Inflammatory macrophage (primary cell): ENCODE measurements at regions not wholly inside any gene's neighbourhood (a gene's known extent, or its start where the extent isn't known, plus 50 kb on each side); places are given as distances from the start of the nearest gene placed in this dataset.
A peak's percentile ranks its signal among the peaks of the same experiment; 100 is the strongest.

Experiments used
- DNase-seq, 2 donors: peaks; one replicate each; pipeline ENCODE4 v3.0.0-alpha.2; 2020 to 2022

GRCh38 chr21:16239659-16240265 lies 510.0 kb downstream of the USP25 start:
- no peak for DNase-seq

GRCh38 chr21:16241016-16241415 lies 511.2 kb downstream of the USP25 start:
- no peak for DNase-seq

DNA sequence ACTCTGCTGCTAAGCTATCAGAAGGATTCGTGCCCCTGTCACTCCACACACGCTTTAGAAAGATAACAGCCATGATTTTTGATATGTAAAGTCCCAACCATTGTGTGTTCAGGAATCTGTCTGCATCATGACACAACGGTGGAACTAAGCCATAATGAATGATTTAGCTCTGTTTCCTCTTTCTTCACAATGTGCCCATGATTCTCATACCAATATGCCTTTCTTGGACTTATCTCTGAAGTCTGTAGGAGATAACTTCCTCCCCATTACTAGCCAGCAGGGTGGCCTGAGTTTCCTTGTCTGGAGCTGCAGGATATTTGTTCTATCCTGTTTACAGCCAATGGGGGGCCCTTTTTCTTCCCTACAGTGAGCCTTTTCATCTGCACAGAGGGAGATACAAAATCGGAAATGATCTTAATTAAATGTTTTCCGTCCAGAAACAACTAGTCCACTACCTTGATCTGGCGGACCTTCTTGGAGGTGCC lies 511.7 kb downstream of the USP25 start:
- peak; percentile 4 to 16 for DNase-seq

GRCh38 chr21:16243396-16243795 lies 513.6 kb downstream of the USP25 start:
- no peak for DNase-seq

DNA sequence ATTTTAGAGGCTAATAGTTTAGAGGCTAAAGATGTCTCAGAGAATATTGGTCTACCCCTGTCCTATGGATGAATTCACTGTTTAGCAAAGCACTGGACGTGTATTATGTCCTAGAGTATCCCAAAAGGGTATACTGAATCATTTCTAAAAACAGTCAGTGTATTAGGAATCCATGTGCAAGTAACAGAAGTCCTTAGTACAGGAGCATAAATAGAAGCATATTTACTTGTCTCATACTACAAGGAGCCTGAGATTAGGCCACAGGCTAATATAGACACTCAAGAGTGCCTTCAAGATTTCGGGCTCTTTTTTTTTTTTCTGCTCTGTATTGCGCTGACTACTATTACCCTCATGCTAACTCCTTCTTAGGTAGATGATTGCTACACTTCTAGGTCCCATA lies 518.9 kb downstream of the USP25 start:
- no peak for DNase-seq

- no peak for DNase-seq
Observed at GRCh38 chr21:16250273-16250672, 520.5 kb downstream of the USP25 start.

GRCh38 chr21:16258844-16259611 lies 529.2 kb downstream of the USP25 start:
- DNase-seq, result no peak

GRCh38 chr21:16262091-16262490 lies 532.3 kb downstream of the USP25 start:
- DNase-seq, result no peak

DNA sequence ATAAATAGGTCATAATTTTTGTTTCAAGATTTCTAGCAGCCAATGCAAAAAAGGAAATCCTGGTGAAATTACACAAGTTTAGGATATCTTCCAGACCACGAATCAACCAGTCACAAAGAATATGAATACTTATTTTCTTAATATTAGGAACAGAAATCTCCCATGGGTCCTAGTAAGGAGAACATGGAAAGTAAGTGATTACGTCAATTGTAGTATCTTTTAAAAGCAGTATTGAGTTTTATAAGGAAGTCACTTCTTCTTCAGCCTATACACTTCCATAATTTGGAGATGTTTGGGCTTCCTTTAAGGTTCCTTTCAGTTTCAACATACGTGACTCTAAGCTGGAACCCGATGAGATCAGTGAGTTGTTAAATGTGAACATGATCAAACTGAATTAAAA lies 534.5 kb downstream of the USP25 start:
- DNase-seq, result peak; percentile 43 to 67

- no peak for DNase-seq
Observed at GRCh38 chr21:16269476-16269875, 539.7 kb downstream of the USP25 start.

- no peak for DNase-seq
Observed at GRCh38 chr21:16279731-16280581, 550.2 kb downstream of the USP25 start.

DNA sequence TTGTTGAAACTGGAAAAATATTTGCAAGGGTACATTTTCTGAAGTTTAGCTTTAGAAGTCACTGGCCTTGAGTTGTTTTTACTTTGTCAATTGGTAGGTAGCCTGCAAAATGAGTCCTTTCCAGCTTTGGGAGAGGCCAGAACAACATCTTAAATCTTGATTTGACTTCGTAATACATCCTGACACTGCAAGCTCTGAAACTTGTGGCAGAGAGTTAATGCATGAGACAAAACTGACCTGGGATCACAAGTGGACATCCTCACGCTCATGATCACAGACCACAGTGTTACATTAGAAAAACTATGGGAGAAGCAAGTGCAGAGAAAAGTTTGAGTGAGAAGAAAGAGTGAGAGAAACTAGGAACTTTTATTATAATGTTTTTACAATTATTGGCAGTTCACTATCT lies 550.9 kb downstream of the USP25 start:
- DNase-seq, result no peak

DNA sequence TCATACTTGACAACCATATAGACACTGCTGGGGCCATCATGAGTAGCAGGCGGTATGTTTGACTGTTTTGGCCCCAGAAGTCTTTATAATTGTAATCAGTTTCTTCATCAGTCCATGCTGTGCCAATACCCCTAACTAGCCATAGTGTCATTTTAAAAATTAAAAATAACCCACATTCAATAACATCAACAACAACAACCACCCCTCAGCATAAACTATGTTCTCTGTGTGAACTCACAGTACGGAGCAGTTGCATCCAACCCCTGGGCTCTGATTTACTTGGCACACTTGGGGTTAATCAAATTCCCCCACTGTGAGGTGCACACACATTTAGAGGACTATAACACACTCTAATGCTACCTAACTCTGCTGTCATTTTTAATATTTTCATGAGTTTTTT lies 553.7 kb downstream of the USP25 start:
- DNase-seq, result no peak

GRCh38 chr21:16285605-16286126 lies 555.9 kb downstream of the USP25 start:
- no peak for DNase-seq

DNA sequence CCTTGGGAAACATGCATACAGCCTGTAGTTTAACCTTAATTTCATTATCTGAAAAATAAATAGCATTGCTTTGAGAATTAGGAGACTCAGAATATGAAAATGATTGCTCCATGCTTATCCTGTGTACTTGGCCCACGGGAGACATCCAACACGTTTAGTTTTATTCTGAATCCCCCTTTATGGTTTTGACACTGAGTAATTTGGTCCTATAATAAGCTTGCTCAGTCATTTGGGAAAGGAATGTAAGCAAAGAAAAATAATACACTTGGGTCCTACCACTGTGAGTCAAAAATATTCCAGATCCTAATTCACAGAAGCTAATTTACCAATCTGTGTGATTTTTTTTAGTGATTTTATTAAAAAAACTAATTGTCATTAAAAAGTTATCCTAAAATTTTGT lies 557.3 kb downstream of the USP25 start:
- DNase-seq, result no peak

- no peak for DNase-seq
Observed at GRCh38 chr21:16291296-16291695, 561.5 kb downstream of the USP25 start.

DNA sequence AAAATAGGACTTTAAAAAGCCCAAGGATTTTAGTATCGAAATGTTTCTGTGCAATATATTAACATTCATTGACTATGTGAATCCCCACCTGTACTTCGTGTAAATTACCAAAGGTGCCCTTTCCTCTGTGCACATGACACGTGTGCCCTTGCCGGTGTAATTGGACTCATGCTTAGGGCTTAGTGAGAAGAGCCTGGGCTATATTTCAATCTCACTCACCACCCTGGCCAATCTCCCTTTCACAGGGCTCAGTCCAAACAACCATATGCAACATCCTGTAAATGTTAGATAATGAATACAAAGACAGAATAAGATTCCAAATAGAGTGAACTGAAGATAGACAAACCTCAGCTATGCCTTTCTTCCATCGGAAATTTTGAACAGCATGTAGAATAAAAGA lies 564.3 kb downstream of the USP25 start:
- DNase-seq, result no peak

DNA sequence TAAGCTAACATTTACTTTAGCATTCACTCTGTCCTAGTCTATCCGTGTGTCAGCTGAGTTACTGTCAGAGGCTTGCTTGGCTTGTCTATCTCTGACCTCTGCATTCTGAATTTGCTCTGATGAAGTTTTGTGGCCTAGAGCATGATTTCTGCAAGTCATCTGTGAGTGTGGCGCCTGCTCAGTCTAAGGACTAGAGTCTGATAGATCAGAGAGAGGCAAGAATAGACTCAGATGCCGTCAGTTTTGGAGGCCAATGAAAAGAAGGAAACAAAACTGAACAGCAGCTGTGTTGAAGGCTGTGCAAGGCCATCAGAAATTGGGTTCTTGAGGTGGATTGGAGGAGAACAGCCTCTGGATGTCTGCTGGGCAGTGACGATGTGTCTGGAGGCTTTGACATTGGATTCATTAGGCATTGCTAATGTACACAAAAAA lies 573.1 kb downstream of the USP25 start:
- no peak for DNase-seq

GRCh38 chr21:16304174-16305095 lies 574.7 kb downstream of the USP25 start:
- DNase-seq, result no peak

- DNase-seq, result no peak
Observed at GRCh38 chr21:16305686-16306085, 575.9 kb downstream of the USP25 start.

DNA sequence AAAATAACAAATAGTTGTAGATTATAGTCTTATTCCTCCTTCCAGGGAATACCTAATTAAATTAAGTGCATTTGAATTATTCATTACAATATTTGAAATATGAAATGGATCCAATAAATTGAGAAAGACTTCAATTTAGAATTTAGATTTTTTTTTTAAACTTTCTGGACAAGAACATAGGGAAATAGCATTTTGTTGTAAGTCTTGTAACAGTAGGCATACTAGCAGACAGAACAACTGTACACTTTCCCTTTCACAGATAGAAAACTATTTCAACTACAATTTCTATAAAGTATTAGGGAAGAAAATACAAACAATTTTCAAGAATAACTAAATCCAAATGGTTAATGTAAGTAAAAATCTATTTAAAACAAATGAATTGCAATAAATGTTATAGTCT lies 577.5 kb downstream of the USP25 start:
- DNase-seq, result no peak

DNA sequence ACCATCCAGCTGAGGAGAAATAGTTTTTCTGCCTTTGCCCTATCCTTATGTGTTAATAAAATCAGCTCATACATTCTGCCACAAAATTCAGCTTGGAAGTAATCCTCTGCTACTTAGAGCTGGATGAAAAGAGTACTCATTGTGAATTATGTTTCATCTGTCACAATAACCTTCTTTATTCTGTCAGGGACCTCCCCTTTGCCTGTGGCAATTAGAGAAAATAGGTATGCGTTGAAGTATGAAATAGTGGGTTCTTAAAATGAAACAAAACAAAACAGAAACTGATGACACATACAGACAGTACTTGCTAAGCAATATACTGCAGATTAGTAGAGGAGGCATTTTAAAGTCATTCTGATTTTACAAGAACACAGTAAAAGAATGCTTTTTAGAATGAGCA lies 578.5 kb downstream of the USP25 start:
- no peak for DNase-seq
